BJ (cell line): ENCODE measurements at regions not wholly inside any gene's neighbourhood (a gene's known extent, or its start where the extent isn't known, plus 50 kb on each side); places are given as distances from the start of the nearest gene placed in this dataset.

Experiments used
- CTCF ChIA-PET: fragments of 350-600 bp; formaldehyde crosslinking; extraction: SDS; loops from one replicate; lab custom pipeline; 2021; ENCODE audit warnings: antibody characterized with exemption, inconsistent platforms; lab: Yijun Ruan, JAX
- POLR2A ChIA-PET: fragments of 300-600 bp; sonication (Branson Sonifier 250); formaldehyde crosslinking; extraction: SDS; loops from one replicate; lab custom pipeline; 2021; ENCODE audit warnings: antibody characterized with exemption; lab: Charles Lee
- DNase-seq: peaks from one replicate; pipeline ENCODE4 v3.0.0-alpha.2; 2011; ENCODE audit warnings: low read depth
- H3K27me3 ChIP-seq: 2 replicates; pipeline ENCODE4 v1.6.0; 2011; ENCODE audit warnings: low read length; ENCODE audit not compliant: control insufficient read depth, insufficient read depth
- H3K36me3 ChIP-seq: 2 replicates; pipeline ENCODE4 v1.5.1; 2011; ENCODE audit warnings: low read length; ENCODE audit not compliant: control insufficient read depth, insufficient read depth
- H3K4me3 ChIP-seq: 2 replicates; pipeline ENCODE4 v1.5.1; 2011; ENCODE audit warnings: low read depth, mild to moderate bottlenecking, control low read depth, low read length
- TF ChIP-seq, protein P1 (sequence below): IDR thresholded peaks from 2 replicates; pipeline ENCODE4 v1.5.1; 2011; ENCODE audit warnings: low read depth, mild to moderate bottlenecking, control low read depth, inconsistent platforms, low read length, moderate library complexity; ENCODE audit not compliant: insufficient read depth

DNA sequence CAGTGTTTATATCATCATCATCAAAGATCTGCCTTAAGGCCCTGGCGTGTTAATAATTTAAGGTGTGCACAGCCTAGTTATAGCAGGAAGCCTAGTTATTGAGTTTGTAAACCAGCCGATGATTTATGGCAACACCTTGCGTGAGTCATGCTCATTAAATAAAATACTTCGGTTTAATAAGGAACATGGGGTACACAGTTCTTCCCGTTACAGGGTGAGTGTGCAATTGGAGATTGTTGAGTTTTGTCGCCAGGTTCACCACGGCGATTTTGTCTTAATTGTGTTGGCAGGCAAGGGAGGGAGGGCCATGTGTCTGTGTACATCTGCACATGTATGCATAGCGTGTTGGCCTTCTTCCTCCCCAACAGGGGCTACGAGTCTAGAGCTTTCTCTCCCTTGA lies 104.0 kb downstream of the TFAP2A start:
- Histone ChIP-seq H3K36me3 (no peaks in the 10 kb centered on the region), H3K27me3 (no peaks in the 10 kb centered on the region), H3K4me3 (no peak overlapping the region)
- ChIA-PET CTCF (interaction anchor here (0.7 kb wide), 1 partner anchor 280 kb away, joined by 3 read pairs; no protein-coding TSS in a partner anchor), POLR2A (no interaction called here)
- no peak for DNase-seq
- TF ChIP-seq, protein P1, sequence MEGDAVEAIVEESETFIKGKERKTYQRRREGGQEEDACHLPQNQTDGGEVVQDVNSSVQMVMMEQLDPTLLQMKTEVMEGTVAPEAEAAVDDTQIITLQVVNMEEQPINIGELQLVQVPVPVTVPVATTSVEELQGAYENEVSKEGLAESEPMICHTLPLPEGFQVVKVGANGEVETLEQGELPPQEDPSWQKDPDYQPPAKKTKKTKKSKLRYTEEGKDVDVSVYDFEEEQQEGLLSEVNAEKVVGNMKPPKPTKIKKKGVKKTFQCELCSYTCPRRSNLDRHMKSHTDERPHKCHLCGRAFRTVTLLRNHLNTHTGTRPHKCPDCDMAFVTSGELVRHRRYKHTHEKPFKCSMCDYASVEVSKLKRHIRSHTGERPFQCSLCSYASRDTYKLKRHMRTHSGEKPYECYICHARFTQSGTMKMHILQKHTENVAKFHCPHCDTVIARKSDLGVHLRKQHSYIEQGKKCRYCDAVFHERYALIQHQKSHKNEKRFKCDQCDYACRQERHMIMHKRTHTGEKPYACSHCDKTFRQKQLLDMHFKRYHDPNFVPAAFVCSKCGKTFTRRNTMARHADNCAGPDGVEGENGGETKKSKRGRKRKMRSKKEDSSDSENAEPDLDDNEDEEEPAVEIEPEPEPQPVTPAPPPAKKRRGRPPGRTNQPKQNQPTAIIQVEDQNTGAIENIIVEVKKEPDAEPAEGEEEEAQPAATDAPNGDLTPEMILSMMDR: no peak

DNA sequence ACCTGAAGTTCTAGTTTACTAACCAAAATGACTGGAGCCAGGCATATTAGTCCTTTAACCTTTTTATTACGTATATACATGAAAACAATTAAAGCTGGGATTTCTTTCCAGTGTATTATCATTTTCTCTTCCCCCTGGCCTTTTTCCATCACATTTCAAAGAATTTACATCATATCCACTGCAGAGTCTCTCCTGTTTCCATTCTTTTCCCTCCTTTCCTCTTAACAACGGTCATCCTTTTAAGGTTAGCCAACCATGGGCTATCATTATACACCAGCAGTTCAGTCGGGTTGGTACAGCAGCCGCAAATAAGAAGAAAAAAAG lies 104.6 kb downstream of the TFAP2A start:
- TF ChIP-seq, protein P1: no peak
- Histone ChIP-seq H3K36me3 (no peaks in the 10 kb centered on the region), H3K27me3 (no peaks in the 10 kb centered on the region), H3K4me3 (no peak overlapping the region)
- ChIA-PET POLR2A (no interaction called here), CTCF (no interaction called here)
- no peak for DNase-seq

DNA sequence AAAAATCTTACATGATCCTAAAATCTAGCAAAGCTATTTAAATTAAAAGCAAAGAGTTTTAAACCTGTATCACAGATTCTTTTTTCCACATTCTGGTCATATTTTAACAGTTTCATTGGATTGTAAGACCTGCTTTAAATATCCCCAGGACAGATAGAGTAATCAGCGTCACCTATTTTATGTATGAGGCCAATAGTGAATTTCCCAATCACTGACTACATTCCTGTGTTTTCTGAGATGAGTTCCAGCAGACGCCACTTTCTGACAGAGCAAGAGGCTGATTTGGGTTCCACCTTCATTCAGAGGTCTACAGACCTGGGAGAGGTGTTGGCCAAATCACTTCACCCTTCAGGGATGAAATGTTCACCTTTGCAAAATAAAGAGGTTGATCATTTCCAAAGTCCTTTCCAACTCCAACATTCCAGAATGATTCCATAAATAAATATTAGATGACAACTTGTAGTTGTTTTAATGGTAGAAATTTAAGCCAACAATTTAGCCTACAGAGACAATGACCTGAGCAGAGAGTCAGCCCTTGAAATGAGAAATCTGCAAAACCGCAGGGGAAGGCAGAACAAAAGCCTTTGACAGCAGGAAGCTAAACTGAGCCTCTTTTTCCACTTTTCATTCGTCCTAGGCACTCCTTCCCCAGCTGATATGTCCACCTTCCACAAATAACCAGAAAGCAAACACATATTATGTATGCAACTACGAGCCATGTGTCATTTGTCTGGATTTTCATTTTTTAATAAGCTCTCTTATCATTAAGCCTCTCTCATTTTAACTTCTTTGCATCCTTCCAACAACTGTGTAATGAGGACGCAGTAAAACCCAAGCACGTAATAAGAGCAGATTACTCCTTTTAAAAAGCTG lies 105.2 kb downstream of the TFAP2A start:
- ChIA-PET POLR2A (no interaction called here), CTCF (no interaction called here)
- no peaks in the 10 kb centered on the region for H3K36me3 ChIP-seq
- TF ChIP-seq, protein P1: no peak
- H3K4me3 ChIP-seq: no peak overlapping the region
- DNase-seq: no peak
- H3K27me3 ChIP-seq: no peaks in the 10 kb centered on the region

DNA sequence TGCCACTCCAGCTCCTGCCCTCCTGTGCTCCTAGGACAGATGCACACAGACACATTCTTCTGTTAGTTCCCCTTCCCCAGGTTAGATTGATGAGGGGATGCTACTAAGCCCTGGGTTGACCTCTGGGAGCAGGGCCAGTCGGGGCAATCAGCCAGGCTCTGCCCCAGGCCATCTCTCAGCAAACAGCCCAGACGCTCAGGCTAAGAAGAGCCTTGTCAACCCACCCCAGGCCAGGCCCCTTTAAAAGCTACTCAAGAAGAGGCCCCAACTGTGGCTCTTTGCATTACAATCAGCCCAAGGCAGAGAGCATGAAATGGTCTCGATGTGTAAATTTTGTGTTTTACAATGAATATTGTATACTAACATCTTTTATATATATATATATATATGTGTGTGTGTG lies 107.4 kb downstream of the TFAP2A start:
- TF ChIP-seq, protein P1: no peak
- no peaks in the 10 kb centered on the region for H3K36me3 ChIP-seq
- no peak for DNase-seq
- no peak overlapping the region for H3K4me3 ChIP-seq
- ChIA-PET POLR2A (no interaction called here), CTCF (interaction anchor here (1.5 kb wide), 1 partner anchor 16 kb away, joined by 4 read pairs; no protein-coding TSS in a partner anchor)
- no peaks in the 10 kb centered on the region for H3K27me3 ChIP-seq

DNA sequence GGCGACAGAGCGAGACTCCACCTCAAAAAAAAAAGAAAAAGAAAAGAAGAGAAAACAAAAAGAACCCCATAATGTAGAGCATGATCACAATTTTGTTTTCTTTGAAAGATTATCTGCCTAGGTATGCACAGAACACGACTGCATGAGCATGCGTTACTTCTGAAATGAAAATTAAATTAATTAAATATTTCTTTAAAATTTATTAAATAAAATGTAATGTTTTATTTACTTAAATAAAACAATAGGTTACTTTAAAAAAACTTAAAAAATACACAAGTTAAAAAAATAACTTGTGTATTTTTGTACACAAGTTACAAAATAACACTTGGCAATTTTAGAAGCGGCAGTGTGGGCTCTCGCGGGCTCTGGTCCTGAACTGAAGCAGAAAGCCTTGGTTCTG lies 107.8 kb downstream of the TFAP2A start:
- TF ChIP-seq, protein P1: no peak
- H3K4me3 ChIP-seq: no peak overlapping the region
- no peaks in the 10 kb centered on the region for H3K36me3 ChIP-seq
- no peak for DNase-seq
- H3K27me3 ChIP-seq: no peaks in the 10 kb centered on the region
- POLR2A ChIA-PET: no interaction called here
- CTCF ChIA-PET: interaction anchor here (1.5 kb wide), 1 partner anchor 17 kb away, joined by 4 read pairs; no protein-coding TSS in a partner anchor
